HG03095 (cell line): ENCODE measurements at regions not wholly inside any gene's neighbourhood (a gene's known extent, or its start where the extent isn't known, plus 50 kb on each side); places are given as distances from the start of the nearest gene placed in this dataset.
A peak's percentile ranks its signal among the peaks of the same experiment; 100 is the strongest.
"Not testable (repeated sequence)": the region's sequence is repeated elsewhere in the genome, so short reads cannot be mapped to it uniquely, and the experiment has no call there.

ENCODE experiments used
- ATAC-seq: cut with Tn5 transposase; IDR thresholded peaks from one replicate; pipeline ENCODE4 v1.9.1; 2021; ENCODE audit warnings: moderate library complexity; ENCODE audit not compliant: unreplicated experiment

DNA sequence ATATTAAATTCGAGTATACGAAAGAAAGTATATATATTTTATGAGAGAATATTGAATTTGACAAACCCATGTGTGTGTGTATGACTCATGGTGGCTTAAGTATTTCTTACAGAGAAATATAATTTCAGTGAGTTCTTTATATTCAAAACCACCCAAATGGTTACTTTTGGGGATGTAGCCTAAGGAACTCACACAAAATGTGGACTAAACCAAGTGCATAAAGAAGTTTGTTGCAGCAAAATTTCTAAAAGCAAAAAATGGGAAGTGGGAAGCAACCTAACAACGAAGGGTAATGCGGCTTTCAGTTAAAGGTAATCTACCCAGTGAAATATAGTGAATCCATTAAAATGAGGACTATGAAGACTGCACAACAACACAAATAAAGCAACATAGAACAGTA lies 277.1 kb downstream of the EDEM1 start:
- ATAC-seq, result no peak

DNA sequence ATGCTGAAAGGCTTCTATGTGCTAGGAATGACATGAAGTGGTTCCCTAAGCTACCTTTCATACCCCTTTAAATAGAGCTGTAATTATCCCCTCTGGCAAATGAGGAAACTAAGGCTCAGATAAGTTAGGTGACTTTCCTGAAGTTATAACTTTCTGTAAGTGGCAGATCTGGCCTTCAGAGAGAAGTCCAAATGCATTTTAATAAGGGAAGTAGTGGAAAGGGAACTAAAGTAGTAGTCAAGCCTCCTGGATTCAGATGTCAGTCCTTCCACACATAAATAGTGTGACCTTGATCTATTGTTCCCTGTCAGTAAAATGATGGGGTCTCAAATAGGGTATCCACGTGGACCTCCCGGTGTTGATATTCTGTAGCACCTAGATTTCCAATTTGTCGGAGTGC lies 277.7 kb downstream of the EDEM1 start:
- ATAC-seq, result no peak

DNA sequence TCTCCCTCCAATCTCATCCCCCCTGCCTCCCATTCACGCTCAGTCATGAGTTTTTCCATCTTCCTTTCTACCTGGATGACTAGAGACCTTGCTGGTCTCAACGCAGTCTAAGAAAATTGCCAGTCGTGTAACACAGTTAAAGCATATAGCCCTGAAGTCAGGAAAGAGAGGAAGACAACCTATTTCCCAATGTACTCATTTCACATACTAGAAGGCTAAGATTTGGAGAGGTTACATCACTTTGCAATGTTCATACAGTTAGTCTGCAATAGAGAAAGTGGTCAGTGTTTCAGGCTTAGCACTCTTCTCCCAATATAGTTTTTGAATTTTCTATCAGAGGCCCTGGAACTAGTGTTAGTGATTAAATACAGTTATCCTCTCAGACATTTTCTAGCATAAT lies 278.6 kb downstream of the EDEM1 start:
- no peak for ATAC-seq

DNA sequence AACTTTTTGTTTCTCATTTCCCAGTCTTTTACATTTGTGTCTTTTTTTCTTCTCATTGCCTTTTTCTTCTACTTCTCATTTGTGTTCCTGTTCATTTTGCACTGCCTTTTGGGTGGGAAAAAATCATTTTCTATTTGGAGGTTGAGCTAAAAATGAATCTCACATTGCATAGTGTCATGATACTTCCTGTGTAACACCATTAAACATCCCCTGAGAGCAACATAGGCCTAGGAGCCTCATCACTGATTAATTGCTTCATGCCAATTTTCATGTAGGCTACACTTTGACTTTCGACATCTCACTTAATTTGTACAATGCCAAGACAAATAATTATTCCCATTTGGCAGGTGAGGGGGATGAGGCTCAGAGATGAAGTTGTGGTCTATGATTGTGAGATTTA lies 279.2 kb downstream of the EDEM1 start:
- no peak for ATAC-seq

DNA sequence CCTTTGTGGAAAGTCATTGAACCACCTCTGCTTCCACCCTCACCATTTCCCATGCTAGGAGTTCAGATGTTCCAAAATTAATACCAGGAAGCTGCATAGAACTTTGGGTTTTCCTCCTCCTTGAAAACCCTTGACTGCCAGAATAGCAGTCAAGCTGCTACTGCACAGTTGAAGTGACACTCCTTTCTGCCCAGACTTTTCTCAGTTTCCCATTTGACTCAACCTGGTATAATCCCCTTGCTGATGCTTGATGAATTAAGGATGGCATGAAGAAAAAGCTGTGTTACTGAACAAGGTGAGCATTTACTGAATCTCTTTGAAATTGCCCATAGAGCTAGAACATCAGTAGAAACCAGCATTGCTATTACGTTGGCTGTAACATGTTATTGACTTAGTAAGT lies 286.0 kb downstream of the EDEM1 start:
- no peak for ATAC-seq

DNA sequence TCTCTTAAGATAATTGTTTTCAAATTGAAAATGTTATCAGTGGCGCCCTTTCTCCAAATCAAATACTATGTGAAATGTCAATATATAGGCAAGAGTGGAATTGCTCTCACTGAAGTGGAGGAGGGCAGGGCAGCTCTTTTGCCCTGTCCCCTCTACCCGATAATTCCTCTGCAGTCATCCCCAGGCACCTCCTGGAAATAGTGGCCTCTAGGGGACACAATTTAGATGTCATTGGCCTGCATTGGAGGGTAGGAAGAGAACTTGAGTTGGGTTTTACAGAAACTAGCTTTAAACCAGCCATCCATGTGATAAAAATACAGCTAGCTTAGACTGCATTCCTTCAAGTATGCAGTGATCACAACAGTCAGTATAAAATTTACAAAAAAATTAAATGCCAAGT lies 288.9 kb downstream of the EDEM1 start:
- ATAC-seq, result no peak

DNA sequence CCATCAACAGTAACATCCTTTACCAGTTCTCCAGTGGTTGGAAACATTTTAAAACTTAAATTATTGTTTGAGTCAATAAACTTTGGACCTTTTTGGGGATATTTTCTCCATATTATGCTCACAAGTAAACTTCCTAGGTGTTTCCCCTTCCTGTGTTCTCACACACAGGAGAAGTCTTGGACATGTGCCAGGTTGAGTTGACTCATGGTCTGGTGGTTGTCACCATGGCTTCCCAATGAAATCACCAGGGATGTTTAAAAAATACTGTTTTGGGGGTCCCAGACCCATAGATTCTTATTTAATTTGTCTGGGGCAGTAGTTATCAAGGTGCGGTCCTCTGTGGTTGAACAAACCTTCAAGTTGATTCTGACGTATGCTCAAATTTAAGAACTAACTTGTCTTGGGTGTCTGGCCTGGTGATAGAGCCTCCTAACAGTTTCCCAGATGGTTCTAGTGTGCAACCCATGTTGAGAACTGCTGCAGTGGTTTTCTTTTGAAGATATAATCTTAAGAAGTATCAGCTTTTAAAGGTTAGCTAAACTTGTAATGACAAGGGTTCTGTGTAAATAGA lies 291.8 kb downstream of the EDEM1 start:
- no peak for ATAC-seq

DNA sequence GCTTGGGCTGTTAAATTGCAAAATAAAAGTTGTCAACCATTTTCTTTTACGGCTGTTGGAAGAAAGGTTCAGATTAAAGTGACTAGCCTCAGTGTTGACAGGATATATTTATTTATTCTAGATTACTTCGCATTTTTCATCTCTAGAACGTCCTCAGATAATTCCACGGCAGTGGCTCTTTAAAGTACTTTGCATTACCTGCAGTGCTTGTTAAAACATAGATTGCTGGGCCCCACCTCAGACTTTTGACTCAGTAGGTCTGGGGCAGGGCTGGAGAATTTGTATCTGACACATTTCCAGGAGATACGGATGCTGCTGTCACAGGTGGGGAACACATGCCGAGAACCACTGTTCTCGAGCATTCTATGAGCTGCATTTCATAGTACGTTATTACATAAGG lies 292.7 kb downstream of the EDEM1 start:
- no peak for ATAC-seq

DNA sequence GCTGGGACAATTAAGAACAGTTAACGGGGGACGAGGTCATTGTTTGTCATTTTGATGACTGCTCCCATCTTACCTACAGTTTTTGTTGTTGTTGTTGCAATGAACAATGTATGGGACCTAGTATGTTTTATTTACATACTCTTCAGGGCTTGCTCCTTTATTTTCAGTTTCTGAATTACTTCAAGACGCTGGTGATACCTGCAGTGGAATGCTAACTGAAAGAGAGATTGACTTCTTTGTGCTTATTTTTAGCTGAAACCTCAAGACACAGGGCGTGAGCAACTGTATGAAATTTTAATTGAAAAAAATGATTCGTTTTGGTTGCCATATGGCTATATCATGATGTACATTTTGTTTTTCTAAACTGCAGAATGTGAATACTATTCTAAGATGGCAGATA lies 297.9 kb downstream of the EDEM1 start:
- no peak for ATAC-seq

DNA sequence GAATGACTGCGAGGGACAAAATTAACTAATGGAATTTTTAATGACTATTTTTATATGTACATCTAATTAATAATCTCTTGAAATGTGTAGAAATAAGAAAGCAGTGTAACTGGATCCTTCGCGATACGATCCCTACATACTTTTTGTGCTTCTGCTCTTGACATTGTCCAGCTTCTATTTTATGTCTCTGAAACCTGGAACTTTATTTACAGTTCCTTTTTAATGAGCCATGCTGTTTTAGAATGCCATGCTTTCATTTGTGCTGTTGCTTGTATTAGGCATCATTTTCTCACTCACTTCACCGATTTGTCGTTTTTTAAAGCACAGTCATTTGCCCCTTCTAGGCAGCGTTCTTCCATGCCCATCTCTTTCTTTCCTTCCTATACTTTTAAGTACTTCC lies 301.3 kb downstream of the EDEM1 start:
- no peak for ATAC-seq

DNA sequence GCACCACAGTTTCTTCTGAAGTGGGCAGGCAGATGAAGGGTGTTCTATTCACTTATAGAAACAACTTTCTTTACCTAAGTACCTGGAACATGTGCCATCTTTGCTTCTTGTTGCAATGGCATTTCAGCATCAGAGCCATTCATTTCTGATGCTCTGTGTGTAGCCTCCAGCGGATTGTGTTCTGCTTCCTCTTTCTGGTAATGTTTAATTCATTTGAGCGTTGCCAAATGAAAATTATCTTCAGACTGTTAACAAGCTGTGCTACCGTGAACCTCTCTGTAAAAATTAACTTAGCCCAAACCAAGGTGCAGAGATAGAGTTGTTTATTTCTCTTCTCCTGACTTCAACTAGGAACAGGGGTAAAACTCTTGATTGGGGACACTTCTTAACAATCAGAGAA lies 302.0 kb downstream of the EDEM1 start:
- peak; percentile 70 for ATAC-seq

DNA sequence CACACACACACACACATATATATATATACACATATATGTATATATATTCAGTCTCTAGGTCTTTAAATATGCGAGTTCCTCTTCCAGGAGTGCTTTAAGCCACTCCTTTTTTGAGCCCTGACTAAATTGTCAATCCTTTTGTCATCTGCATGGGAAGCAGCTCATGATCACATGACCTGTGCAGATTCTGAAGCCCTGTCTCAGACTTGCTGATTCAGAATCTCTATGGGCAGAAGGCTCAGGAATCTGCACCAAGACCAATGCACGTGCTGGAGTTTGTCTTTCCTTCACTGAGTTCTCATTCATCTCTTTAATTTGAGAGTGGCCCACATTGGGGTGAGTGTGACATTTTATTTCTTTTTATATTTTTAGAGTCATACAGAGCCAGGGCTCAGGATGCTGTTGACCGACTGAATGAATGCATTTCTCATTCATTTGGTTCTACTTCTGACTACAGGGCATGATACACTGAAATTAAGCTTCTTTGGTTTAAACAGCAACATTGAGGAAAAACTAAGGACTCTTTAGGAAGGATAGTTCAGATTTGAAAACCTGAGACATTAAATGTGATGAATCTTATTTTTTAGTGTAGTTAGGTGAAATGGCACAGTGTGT lies 307.5 kb downstream of the EDEM1 start:
- no peak for ATAC-seq

DNA sequence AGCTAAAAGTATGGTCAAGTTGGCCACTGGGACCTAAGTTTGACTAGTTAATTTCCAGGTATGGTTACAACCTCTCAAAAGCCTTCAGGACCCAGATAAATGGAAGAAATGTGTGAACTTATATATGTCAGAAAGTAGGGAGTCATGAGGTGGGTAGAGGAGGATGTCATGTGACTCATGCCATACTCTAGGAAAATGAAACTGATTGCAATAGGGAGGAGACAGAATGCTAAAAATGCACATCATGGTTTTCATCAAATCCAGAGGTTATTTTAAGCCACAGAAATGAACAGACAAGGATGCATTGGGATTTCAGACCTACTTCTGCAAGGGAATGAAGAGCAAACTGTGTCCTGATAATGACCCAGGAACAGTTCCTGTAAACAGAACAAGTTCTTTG lies 310.0 kb downstream of the EDEM1 start:
- no peak for ATAC-seq

DNA sequence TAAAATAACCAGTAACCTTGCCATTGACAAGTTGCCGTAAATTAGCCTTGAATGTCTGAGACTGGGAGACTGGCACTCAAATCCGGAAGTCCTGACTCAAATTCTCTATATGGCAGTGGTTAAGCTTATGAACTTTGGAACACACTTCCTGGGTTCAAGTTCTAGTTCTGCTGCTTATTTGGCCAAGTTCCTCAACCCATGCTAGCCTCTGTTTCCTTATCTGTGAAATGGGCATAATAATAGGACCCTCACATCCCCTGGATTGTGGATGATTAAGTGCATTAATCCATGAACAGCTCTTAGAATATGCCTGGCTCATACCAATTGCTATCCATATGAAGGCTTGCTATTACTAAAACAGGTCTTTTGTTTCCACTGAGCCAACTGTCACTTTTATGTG lies 311.5 kb downstream of the EDEM1 start:
- peak; percentile 26 for ATAC-seq

DNA sequence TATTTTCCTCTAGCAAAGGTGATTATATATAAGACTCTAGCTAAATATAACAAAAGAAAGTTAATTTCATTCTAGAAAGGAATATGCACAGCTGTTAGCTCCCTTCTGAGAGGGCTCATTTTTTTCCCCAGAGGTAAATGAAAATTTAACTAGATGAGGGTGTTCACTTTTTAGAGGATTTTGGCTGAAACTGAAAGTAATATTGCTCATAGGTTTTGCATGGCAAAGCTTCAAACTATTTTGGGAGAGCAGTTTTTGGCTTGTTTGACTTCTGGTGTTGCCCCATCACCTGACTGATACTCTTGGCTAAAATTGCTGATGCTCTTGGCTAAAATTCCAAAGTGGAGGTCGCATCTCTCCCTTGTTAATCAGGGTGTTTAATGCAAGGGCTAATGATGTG lies 311.9 kb downstream of the EDEM1 start:
- peak; percentile 92 for ATAC-seq

DNA sequence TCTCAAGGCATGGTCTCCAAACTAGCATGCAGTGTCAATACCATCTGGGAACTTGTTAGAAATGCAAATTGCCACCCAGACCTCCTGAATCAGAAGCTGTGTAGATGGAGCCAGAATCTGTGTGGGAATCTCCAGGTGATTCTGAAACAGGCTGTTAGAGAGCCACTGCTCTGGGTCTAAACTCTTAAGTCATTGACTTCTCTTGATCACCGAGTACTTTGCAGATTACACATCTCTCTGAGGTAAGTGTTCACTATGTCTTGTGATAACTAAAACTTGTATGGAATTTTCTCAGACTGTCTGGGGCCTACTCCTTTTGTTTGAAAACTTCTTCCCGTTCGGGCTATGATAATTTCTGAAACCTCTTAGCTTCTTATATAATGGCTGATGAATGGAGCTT lies 315.6 kb downstream of the EDEM1 start:
- ATAC-seq, result no peak

DNA sequence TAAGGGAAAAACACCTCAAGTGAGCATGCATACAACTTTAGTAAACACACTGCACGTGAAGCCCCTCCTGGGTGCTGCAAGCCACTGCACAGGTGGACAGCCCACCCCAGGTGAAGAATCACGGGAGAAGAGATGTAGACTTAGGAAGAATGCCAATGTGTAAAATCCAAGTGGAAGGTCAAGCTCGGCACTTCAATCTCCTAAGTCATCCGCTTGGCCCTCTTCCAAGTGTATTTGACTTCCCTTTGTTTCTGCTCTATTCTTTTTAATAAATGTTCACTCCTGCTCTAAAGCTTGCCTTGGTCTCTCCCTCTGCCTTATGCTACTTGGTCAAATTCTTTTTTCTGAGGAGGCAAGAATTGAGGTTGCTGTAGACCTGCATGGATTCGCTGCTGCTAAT lies 316.6 kb downstream of the EDEM1 start:
- no peak for ATAC-seq

DNA sequence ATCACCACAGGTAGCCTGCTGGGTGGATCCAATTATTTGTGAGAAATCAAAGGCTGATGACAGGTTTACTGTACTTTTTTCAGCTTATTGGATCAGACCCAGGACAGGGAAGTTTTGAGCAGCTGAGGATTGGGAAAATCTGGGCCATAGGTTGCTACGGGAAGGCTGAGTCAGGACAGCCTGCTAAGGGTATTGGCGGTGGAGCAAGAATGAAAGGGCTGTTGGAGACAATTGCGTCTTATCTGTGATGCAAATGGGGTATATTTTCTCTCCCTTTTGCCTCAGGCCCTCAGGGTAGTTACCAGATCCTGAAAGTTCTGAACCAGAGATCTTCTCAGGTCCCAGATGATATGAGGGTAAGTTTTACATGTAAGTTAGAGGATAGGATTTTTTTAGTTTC lies 317.7 kb downstream of the EDEM1 start:
- ATAC-seq, result no peak

DNA sequence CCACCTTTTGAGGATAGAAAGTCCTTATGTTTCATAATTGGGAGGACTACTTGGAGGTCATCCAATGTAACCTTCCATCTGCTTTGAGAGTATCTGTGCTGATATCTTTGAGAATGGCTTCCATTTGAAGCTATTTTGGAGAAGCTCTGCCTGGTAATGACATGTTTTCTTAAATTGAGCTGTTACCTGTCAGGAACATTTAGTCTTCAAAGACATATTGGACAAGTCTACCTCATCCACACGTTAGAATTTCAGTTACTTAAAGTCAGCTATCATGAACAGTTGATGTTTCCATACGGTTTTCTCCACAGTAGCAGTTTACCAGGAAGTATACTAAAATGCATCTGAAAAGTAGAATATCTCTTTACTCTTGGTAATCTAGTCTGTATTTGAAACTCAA lies 318.5 kb downstream of the EDEM1 start:
- no peak for ATAC-seq

DNA sequence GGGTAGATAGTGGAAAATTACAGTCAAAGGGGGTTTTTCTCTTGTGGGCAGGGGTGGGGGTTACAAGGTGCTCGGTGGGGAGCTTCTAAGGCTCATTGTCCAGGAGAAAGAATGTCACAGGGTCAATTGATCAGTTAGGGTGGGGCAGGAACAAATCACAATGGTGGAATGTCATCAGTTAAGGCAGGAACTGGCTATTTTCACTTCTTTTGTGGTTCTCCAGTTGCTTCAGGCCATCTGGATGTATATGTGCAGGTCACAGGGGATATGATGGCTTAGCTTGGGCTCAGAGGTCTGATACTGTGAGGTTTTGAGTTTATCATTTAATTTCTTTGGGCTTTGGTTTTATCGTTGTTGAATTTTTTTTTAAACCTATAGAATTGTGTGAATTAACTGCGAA lies 321.4 kb downstream of the EDEM1 start:
- ATAC-seq, result not testable (repeated sequence)

DNA sequence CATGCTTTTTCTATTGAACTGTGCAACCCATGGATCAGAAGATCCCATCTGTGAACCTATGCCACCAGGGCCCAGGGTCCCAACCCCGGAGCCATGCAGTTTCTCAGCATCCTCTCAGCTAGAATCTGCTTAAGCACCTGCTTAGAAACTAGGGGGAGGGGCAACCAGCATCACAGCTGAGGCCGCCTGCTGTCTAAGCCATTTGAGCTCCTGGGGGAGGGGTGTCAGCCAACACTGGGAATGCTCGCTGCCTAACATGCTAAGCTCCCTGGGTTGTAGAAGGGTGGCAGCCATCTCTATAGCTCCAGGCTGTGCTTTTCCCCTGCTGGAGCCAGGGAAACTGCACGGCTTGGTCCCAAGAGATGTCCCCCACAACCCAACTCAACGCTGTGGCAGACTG lies 322.8 kb downstream of the EDEM1 start:
- no peak for ATAC-seq

DNA sequence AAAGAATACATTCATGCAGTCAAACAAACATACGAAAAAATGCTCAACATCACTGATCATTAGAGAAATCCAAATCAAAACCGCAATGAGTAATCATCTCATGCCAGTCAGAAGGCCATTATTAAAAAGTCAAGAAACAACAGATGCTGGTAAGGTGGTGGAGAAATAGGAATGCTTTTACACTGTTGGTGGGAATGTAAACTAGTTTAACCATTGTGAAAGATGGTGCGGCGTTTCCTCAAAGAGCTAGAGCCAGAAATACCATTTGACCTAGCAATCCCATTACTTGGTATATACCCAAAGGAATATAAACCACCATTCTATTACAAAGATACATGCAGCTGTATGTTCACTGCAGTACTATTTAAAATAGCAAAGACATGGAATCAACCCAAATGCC lies 330.4 kb downstream of the EDEM1 start:
- no peak for ATAC-seq

DNA sequence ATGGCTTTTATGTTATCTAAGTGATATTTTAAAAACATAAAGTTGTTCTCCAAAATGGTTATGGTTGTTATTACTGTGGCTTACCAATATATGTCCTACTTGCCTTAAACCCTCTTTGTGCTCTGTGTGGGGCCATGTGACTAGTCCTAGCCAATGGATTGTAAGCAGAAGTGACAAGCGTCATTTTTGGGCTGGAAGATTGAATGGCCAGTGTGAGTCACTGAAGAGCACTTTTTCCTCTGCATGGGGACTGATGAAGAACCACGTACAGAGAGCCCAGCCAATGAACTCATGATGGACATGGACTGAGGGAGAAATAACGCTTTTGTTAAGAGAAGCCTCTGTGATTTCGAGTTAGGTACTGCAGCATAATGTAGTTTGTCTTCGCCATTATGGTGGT lies 332.7 kb downstream of the EDEM1 start:
- no peak for ATAC-seq
